Astrocyte (in vitro differentiated cells and primary cell): ENCODE measurements at regions not wholly inside any gene's neighbourhood (a gene's known extent, or its start where the extent isn't known, plus 50 kb on each side); places are given as distances from the start of the nearest gene placed in this dataset.

ENCODE experiments used
- DNase-seq: peaks from one replicate; pipeline ENCODE4 v3.0.0-alpha.2; 2010; ENCODE audit warnings: low read depth
- FAIRE-seq: peaks from 2 replicates; lab custom pipeline; 2011; peaks lifted over from hg19 to GRCh38; lab: Jason Lieb, UNC
- H2AFZ ChIP-seq: 2 replicates; pipeline ENCODE4 v1.6.0; 2012; ENCODE audit warnings: low read depth, low read length, inconsistent platforms
- H3K27ac ChIP-seq: 2 replicates; pipeline ENCODE4 v1.5.1; 2011; ENCODE audit warnings: low read depth, low read length, inconsistent platforms
- H3K27me3 ChIP-seq: 2 replicates; pipeline ENCODE4 v1.6.0; 2011; ENCODE audit warnings: low read length, inconsistent platforms; ENCODE audit not compliant: insufficient read depth
- H3K36me3 ChIP-seq: 2 replicates; pipeline ENCODE4 v1.5.1; 2011; ENCODE audit warnings: low read length, inconsistent platforms; ENCODE audit not compliant: insufficient read depth
- H3K4me1 ChIP-seq: 2 replicates; pipeline ENCODE4 v1.5.1; 2011; ENCODE audit warnings: low read length, inconsistent platforms; ENCODE audit not compliant: insufficient read depth
- H3K4me2 ChIP-seq: 2 replicates; pipeline ENCODE4 v1.6.0; 2012; ENCODE audit warnings: low read length, inconsistent platforms
- H3K4me3 ChIP-seq: 2 replicates; pipeline ENCODE4 v1.5.1; 2011; ENCODE audit warnings: low read depth, mild to moderate bottlenecking, low read length, inconsistent platforms; ENCODE audit not compliant: insufficient read depth
- H3K79me2 ChIP-seq: 2 replicates; pipeline ENCODE4 v1.6.0; 2012; ENCODE audit warnings: mild to moderate bottlenecking, low read length, inconsistent platforms; ENCODE audit not compliant: insufficient read depth
- H3K9ac ChIP-seq: 2 replicates; pipeline ENCODE4 v1.6.0; 2012; ENCODE audit warnings: mild to moderate bottlenecking, low read length, inconsistent platforms
- H3K9me3 ChIP-seq: 2 replicates; pipeline ENCODE4 v1.5.1; 2012; ENCODE audit warnings: low read depth, mild to moderate bottlenecking, low read length, inconsistent platforms; ENCODE audit not compliant: insufficient read depth
- H4K20me1 ChIP-seq: 2 replicates; pipeline ENCODE4 v1.6.0; 2012; ENCODE audit warnings: low read length, inconsistent platforms; ENCODE audit not compliant: insufficient read depth
- H3K27ac Mint-ChIP-seq: one replicate; pipeline ENCODE4 v1.8.0; 2021; ENCODE audit warnings: mild to moderate bottlenecking, mixed read lengths; ENCODE audit not compliant: unreplicated experiment
- H3K27me3 Mint-ChIP-seq: one replicate; pipeline ENCODE4 v1.8.0; 2021; ENCODE audit warnings: low read depth, mixed read lengths; ENCODE audit not compliant: unreplicated experiment
- H3K36me3 Mint-ChIP-seq: one replicate; pipeline ENCODE4 v1.8.0; 2021; ENCODE audit warnings: low read depth, mixed read lengths; ENCODE audit not compliant: unreplicated experiment
- H3K4me1 Mint-ChIP-seq: one replicate; pipeline ENCODE4 v1.8.0; 2021; ENCODE audit warnings: low read depth, mixed read lengths; ENCODE audit not compliant: unreplicated experiment
- H3K4me3 Mint-ChIP-seq: one replicate; pipeline ENCODE4 v1.8.0; 2021; ENCODE audit warnings: mild to moderate bottlenecking, moderate library complexity, mixed read lengths; ENCODE audit not compliant: unreplicated experiment
- H3K9me3 Mint-ChIP-seq: one replicate; pipeline ENCODE4 v1.8.0; 2021; ENCODE audit warnings: mild to moderate bottlenecking, mixed read lengths; ENCODE audit not compliant: unreplicated experiment
- EZH2 ChIP-seq: IDR thresholded peaks from 2 replicates; pipeline ENCODE4 v1.6.1; 2012; ENCODE audit warnings: mild to moderate bottlenecking, low read length, inconsistent platforms; ENCODE audit not compliant: insufficient read depth
- TF ChIP-seq, protein P1 (sequence below): IDR thresholded peaks from 2 replicates; pipeline ENCODE4 v1.5.1; 2011; ENCODE audit warnings: low read depth, mild to moderate bottlenecking, inconsistent platforms, low read length, moderate library complexity; ENCODE audit not compliant: insufficient read depth

DNA sequence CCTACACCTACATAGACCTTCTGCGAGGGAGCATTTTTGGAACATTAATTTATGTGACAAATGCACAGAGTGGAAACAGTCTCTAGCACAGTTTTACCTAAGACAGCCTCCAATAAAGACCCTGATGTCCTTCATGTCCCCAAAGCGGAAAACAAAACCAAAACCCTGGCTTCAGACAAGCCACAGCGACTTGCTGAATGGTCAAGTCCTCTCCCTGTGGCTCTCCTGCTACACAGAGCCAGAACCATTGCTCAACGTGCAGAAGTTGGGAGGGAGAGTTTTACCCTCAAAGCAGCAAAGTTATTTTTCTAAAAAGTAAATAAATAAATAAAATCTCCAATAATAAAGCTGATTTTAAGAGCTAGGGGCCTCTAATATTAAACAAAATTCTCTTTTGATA lies 135.0 kb upstream of the TMEM132C start:
- no peak overlapping the region for H2AFZ ChIP-seq
- no peak overlapping the region for H3K4me3 ChIP-seq
- no peak overlapping the region for H3K27ac ChIP-seq
- Mint-ChIP-seq H3K4me3 (no peak overlapping the region), H3K9me3 (peaks cover 5% of the 10 kb centered on the region), H3K27ac (no peak overlapping the region), H3K36me3 (no peaks in the 10 kb centered on the region), H3K4me1 (no peaks in the 10 kb centered on the region), H3K27me3 (no peaks in the 10 kb centered on the region)
- peaks cover 2% of the 10 kb centered on the region for H3K9me3 ChIP-seq
- no peak for DNase-seq
- H3K27me3 ChIP-seq: no peaks in the 10 kb centered on the region
- no peaks in the 10 kb centered on the region for H3K4me1 ChIP-seq
- no peaks in the 10 kb centered on the region for H4K20me1 ChIP-seq
- no peak overlapping the region for H3K9ac ChIP-seq
- H3K79me2 ChIP-seq: no peaks in the 10 kb centered on the region
- no peak for FAIRE-seq
- no peak overlapping the region for H3K4me2 ChIP-seq
- no peak for TF ChIP-seq EZH2
- TF ChIP-seq, protein P1, sequence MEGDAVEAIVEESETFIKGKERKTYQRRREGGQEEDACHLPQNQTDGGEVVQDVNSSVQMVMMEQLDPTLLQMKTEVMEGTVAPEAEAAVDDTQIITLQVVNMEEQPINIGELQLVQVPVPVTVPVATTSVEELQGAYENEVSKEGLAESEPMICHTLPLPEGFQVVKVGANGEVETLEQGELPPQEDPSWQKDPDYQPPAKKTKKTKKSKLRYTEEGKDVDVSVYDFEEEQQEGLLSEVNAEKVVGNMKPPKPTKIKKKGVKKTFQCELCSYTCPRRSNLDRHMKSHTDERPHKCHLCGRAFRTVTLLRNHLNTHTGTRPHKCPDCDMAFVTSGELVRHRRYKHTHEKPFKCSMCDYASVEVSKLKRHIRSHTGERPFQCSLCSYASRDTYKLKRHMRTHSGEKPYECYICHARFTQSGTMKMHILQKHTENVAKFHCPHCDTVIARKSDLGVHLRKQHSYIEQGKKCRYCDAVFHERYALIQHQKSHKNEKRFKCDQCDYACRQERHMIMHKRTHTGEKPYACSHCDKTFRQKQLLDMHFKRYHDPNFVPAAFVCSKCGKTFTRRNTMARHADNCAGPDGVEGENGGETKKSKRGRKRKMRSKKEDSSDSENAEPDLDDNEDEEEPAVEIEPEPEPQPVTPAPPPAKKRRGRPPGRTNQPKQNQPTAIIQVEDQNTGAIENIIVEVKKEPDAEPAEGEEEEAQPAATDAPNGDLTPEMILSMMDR: no peak
- H3K36me3 ChIP-seq: no peaks in the 10 kb centered on the region

DNA sequence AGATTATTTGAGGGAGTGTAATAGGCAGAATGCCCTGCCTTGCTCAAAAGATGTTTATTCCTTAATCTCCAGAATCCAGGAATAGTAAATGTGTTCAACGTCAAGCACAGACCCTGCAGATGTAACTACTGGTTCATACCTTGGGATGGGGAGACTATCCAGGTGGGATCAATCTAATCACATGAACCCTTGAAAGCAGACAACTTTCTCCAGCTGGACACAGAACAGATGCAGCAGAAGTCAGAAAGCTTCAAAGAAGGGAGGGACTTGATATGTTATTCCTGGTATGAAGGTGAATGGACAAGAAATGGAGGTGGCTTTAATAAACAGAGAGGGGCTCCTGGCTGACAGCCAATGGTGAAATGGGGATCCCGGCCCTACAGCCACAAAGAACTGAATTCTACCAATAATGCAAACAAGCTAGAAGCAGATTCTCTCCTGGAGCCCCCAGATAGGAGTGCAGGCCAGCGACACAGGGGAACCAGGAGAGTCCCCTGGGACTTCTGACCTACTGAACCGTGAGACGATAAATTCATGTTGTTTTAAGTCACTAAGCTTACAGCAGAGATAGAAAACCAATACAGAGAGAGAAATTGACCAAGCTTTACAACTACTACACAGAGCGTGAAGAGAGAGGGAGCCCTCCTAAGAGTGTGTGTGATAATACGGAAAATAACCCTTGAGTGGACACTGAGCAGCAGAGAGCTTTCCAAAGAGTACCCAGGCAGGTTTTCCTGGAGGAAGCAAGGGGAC lies 133.5 kb upstream of the TMEM132C start:
- Histone ChIP-seq H3K9me3 (peaks cover 2% of the 10 kb centered on the region), H3K79me2 (no peaks in the 10 kb centered on the region), H3K4me3 (no peak overlapping the region), H2AFZ (no peak overlapping the region), H4K20me1 (no peaks in the 10 kb centered on the region), H3K27ac (no peak overlapping the region), H3K9ac (no peak overlapping the region), H3K27me3 (no peaks in the 10 kb centered on the region), H3K36me3 (no peaks in the 10 kb centered on the region), H3K4me1 (no peaks in the 10 kb centered on the region), H3K4me2 (no peak overlapping the region)
- no peak for DNase-seq
- peaks cover 3% of the 10 kb centered on the region for H3K9me3 Mint-ChIP-seq
- TF ChIP-seq EZH2: no peak
- TF ChIP-seq, protein P1: no peak
- no peaks in the 10 kb centered on the region for H3K27me3 Mint-ChIP-seq
- no peaks in the 10 kb centered on the region for H3K36me3 Mint-ChIP-seq
- no peak for FAIRE-seq
- H3K4me1 Mint-ChIP-seq: no peaks in the 10 kb centered on the region
- no peak overlapping the region for H3K27ac Mint-ChIP-seq
- no peak overlapping the region for H3K4me3 Mint-ChIP-seq

GRCh38 chr12:128137140-128137539 lies 129.8 kb upstream of the TMEM132C start:
- no peak overlapping the region for H3K4me3 Mint-ChIP-seq

More at GRCh38 chr12:128137140-128137539, 129.8 kb upstream of the TMEM132C start:
- Mint-ChIP-seq H3K27ac (no peak overlapping the region), H3K9me3 (peaks cover 3% of the 10 kb centered on the region), H3K4me1 (no peaks in the 10 kb centered on the region), H3K27me3 (no peaks in the 10 kb centered on the region), H3K36me3 (no peaks in the 10 kb centered on the region)
- TF ChIP-seq, protein P1: no peak
- no peak for TF ChIP-seq EZH2
- no peaks in the 10 kb centered on the region for H3K4me1 ChIP-seq
- FAIRE-seq (no peak), DNase-seq (no peak)
- H3K4me2 ChIP-seq: no peak overlapping the region
- no peak overlapping the region for H3K9ac ChIP-seq
- H3K36me3 ChIP-seq: no peaks in the 10 kb centered on the region
- no peak overlapping the region for H2AFZ ChIP-seq
- no peaks in the 10 kb centered on the region for H3K27me3 ChIP-seq
- no peaks in the 10 kb centered on the region for H3K9me3 ChIP-seq
- H3K4me3 ChIP-seq: no peak overlapping the region
- H3K27ac ChIP-seq: no peak overlapping the region
- H3K79me2 ChIP-seq: no peaks in the 10 kb centered on the region
- H4K20me1 ChIP-seq: no peaks in the 10 kb centered on the region
